ENCODE measurements at regions not wholly inside any gene's neighbourhood (a gene's known extent, or its start where the extent isn't known, plus 50 kb on each side); places are given as distances from the start of the nearest gene placed in this dataset.
"Not testable (repeated sequence)": the region's sequence is repeated elsewhere in the genome, so short reads cannot be mapped to it uniquely, and the experiment has no call there.

DNA sequence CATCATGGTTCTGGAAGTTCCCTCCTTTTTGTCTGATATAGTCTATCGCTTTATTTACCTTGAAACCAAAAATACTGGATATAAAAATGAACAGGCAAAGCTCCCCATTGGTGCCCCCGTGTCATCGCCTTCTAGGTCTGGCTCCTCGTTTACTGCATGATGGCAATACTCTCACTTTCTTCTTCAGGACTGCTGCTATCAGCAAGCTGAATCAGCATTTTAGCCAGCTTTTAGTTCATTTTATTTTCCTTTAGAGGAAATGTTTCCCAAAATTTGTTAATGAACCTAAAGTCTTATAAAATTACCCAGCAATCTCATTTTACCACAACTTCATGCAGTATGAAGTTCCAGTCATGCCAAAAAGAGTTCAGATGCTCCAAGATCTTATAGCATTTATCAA, 80.5 kb downstream of the ZIC3 start:
- in situ Hi-C loops (cut with HindIII; ENCODE audit: low sequenced_read_pairs): no loop called here
- no peak for DNase-seq (ENCODE audit: low spot score)

DNA sequence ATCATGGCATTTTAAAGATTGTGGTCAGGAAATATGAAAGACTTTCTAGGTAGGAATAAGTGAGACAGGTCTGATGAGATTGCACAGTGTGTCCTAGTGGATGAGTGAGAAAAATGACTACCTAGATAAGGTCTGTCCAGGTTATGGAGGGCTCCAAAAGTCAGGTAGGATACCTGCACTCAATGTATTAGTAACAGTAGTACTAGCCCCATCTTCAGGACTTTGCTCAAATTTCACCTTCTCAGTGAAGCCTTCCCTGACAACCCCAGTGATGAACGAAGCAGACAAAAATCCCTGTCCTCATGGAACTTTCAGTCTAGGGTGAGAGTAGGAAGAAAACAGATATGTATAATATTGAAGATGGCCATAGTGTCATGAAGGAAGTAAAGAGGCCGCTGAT, 85.7 kb downstream of the ZIC3 start:
- DNase-seq (ENCODE audit: low spot score): no peak
- in situ Hi-C loops (cut with HindIII; ENCODE audit: low sequenced_read_pairs): no loop called here

DNA sequence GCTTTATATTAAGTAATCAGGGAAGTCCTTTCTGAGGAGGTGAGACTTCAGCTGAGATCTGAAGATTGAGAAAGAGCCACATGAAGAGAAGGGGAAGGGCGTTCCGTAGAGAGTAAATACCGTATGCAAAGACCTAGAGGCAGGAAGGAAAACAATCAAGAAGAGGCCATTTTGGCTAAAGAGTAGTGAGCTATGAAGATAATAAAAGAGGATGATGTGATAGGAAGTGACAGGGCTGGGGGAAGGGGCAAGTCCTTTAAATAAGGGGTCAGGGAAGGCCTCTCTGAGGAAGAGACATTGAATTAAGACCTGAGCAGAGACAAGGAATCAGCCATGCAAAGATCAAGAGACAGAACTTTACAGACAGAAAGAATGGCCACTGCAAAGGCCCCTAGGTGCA, 86.2 kb downstream of the ZIC3 start:
- in situ Hi-C loops (cut with HindIII; ENCODE audit: low sequenced_read_pairs): no loop called here
- DNase-seq (ENCODE audit: low spot score): no peak

DNA sequence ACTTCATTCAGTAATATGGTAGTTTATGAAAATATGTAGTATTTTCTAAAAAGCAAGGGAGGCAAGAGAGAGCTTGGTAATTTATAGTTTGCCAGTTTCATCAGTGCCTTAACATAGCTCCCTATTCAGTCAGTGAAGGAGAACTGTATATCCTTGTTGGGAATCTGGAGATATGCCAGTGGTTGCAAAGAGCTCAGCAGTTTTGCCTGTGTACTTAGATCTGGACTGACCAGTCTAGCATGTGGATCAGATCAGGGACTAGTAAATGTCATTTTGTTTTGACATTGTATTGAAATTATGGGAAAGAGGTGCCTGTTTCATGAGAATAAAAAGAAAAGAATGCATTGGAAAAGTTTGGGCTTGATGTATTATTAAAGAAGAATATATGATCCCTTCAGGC, 88.6 kb downstream of the ZIC3 start:
- DNase-seq (ENCODE audit: low spot score): peak; percentile 0
- in situ Hi-C loops (cut with HindIII; ENCODE audit: low sequenced_read_pairs): no loop called here

DNA sequence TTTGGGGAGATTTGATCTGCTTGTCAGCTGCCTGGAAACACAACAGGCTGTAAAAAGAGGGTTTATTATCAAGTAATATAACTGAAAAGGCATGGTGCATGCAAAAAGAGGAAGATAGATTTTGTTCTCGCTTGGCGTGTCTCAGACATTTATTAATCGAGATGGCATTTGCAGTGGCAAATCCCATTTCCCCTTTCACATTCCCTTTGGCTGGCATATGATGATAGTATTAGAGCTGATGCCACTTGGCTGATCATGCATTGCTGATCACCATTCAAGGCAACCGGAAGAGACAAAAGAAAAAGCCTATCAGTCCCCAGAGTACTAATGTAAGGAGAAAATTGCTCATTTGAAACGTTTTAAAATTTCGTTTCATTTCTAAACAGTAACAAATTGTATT, 101.8 kb downstream of the ZIC3 start:
- in situ Hi-C loops (cut with HindIII; ENCODE audit: low sequenced_read_pairs): no loop called here
- no peak for DNase-seq (ENCODE audit: low spot score)

DNA sequence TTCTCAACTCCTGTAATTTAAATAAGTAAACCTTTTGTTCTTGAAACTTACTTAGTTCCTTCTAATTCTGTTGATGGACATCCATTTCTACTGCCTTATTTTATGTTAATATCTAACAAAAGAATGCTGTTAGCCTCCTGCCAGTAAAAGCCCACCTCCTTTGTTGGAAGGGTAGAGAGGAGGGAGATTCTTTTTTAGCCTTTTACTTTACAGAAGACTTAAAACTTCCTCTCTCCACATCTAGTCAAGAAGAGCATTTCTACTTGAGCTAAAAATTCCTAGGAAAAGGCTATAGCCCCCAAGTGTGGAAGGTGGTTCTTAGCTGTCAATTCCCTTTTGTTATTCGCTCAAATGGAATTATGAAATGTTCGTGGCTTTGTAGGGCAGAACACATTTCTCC, 118.7 kb downstream of the ZIC3 start:
- DNase-seq (ENCODE audit: low spot score): no peak
- in situ Hi-C loops (cut with HindIII; ENCODE audit: low sequenced_read_pairs): no loop called here

DNA sequence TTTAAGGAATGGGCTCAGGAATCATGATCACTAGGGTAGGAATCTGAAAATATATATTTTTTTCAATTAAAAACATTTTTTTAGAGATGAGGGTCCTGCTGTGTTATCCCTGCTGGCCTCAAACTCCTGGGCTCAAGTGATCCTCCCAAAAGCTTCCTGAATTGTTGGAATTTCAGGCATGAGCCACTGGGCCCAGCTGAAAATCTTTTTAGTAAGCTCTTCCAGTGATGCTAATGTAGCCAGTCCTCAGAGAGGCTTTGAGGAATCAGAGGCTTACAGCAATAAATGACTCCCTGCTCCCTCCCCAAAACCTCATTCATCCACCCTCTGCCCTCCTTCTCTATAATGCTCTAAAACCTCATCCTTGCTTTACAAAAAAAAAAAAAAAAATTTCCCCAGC, 129.5 kb downstream of the ZIC3 start:
- no peak for DNase-seq (ENCODE audit: low spot score)
- in situ Hi-C loops (cut with HindIII; ENCODE audit: low sequenced_read_pairs): no loop called here

DNA sequence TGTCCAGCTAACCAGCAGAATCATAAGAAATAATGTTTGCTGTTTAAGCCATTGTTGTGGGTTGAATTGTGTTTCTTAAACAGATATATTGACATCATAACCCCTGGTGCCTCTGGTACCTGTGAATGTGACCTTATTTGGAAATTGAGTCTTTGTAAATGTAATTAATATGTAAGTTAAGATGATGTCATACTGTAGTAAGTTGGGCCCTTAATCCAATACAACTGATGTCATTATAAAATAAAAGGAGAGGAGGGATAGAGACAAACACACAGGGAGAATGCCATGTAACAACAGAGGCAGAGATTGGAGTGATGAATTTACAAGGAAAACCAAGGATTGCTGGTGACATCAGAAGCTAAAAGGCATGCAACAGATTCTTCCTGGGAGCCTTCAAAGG, 141.4 kb downstream of the ZIC3 start:
- in situ Hi-C loops (cut with HindIII; ENCODE audit: low sequenced_read_pairs): no loop called here
- no peak for DNase-seq (ENCODE audit: low spot score)

DNA sequence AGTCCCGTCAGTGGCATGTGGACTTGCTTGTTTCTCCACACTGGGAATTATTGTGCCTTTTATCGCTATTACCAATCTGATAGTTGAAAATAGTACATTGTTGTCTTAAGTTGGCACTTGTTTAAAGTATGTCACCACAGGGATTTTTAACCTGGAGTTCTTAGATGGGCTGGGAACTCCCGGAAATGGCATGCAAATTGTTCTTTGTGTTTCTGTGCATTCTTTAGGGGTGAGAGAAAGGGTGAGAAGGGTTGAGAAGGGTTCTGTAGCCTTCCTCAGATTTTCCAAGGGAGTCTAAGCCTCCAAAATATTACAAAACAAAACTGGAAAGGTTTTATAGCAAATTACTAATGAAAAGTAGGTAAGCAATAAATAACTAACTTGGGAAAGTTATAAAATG, 176.9 kb downstream of the ZIC3 start:
- in situ Hi-C loops (cut with HindIII; ENCODE audit: low sequenced_read_pairs): no loop called here
- no peak for DNase-seq (ENCODE audit: low spot score)

DNA sequence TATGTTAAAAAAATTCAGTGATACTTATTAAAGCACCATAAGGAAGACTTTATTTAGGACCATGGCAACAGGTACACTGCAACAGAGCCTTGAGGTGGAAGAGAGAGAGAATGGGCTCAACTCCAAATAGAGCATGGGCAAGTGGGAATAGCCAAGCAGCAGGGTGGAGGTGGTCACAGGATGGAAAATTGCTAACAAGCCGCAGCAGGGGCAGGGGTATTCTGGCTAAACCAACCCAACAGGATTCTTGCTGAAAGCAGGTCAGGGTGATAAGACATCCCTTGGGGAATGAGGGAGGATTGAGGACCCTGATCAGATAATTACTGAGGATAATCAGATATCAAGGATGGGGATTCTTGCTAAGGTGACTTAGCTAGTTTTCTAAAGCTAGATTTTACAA, 177.5 kb downstream of the ZIC3 start:
- no peak for DNase-seq (ENCODE audit: low spot score)
- in situ Hi-C loops (cut with HindIII; ENCODE audit: low sequenced_read_pairs): no loop called here

DNA sequence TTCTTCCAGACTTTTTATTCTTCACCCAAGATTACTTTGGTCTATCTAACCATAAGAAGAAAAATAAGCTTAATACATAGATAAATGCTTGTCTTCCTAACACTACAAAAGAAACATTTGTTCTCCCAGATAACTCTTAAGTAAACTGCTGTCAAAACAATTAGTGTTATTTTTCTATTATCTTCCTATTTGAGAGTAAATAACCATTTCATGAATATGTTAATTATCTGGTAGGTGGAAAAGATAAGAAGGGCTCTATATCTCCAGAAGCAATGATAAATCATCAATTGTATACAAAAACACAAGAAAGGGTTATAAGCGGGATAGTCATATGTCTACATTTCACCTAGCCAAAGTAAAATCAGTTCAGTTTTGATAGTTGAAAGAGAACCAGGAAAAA, 180.4 kb downstream of the ZIC3 start:
- no peak for DNase-seq (ENCODE audit: low spot score)
- in situ Hi-C loops (cut with HindIII; ENCODE audit: low sequenced_read_pairs): no loop called here

DNA sequence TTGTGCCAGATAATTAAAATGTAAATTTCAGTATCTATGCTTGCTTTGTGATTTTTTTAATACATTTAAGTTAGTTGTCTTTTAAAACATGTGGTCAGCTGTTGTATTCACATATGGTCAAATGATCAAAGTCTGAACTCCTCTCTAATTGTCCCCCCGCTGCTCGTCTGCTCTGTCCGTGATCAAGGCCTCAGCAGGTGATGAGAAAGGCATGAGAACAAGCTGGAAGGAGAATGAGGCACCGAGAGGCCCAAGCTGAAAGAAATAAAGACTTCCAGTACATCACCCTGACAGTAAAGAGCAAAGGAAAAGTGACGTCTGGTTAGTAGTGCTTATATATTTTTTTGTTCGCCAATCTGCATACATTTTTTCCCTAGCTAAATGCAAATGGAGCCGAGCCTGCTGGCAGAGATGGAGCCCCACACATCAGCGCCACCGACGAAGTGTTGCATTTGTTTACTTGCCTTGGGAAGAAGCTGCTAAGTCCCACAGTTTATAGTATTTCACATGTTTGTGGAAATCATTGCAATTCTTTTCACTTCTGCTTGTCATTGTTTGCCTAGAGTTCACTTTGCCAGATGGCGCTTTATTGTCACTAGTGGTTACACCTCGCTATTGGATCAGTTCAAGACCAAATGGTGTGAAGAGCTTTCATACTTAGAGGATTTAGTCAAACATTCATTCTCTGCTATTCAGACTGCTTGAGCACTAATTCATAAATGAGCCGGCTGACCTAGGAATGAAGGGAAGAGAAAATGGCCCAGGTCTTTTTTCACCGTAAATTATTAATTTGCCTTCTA, 181.5 kb downstream of the ZIC3 start:
- no peak for DNase-seq (ENCODE audit: low spot score)
- in situ Hi-C loops (cut with HindIII; ENCODE audit: low sequenced_read_pairs): no loop called here

DNA sequence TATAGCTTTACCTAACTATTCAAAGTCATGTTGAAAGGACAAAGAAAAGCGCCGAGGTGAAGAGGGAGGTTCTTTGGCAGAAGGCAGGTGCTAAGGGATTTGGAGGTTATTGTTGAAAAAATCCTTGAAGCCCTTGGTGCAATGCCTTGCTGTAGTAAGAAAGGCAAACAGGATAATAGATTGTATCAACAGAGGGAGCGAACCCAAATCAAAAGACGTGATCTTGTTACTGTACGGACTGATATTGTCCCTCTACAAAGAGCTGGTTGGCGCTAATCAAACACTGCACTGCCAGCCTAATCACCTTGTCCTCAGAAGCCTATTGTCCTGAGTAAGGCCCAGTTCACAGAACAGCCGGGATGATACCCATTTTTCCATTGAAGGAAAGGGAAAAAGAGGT, 182.9 kb downstream of the ZIC3 start:
- DNase-seq (ENCODE audit: low spot score): no peak
- in situ Hi-C loops (cut with HindIII; ENCODE audit: low sequenced_read_pairs): no loop called here

DNA sequence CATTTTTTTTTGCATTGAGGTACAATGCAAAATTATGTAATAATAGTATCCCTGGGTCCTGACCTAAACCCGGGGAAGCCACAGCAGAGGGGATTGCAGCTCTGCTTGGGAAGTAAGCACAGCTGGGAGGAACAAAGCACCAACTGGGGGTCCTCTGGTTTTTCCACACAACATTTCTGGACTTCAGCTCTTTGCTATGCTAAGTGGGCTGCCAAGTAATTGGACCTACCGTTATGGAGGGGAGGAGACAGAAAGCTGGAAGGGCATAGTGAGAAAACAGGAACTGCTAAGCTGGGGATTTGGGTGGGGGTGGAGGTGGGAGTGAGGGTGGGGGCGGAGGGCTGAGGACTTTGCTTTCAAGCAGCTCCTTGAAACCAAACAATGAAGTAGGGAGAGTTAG, 183.3 kb downstream of the ZIC3 start:
- in situ Hi-C loops (cut with HindIII; ENCODE audit: low sequenced_read_pairs): no loop called here
- DNase-seq (ENCODE audit: low spot score): no peak

DNA sequence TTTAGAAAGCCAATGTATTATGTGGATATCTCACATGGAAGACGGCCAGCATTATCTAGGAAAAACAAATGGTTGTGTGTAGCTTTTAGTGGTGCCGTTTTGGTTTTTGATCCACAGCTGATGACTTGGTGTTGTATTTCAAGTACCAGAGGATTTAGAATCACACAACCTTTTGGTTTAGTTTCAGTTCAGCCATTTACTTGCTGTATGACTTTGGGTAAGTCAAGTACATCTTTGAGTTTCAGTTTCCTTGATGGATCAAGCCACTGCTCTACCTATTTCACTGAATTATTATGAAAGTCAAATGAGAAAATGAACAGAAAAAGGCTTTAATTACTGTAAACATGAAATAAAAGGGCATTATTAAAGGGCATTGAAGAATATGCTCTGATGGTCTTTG, 205.6 kb downstream of the ZIC3 start:
- in situ Hi-C loops (cut with HindIII; ENCODE audit: low sequenced_read_pairs): no loop called here
- DNase-seq (ENCODE audit: low spot score): no peak

DNA sequence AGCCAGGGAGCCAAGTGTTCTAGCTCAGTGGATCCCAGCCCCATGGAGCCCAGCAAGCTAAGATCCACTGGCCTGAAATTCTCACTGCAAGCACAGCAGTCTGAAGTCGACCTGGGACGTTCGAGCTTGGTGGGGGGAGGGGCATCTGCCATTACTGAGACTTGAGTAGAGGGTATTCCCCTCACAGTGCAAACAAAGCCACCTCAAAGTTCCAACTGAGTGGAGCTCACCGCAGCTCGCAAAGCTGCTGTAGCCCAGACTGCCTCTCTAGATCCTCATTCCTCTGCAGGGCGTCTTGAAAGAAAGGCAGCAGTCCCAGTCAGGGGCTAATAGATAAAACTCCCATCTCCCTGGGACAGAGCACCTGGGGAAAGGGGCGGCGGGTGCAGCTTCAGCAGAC, 226.3 kb downstream of the ZIC3 start:
- no peak for DNase-seq (ENCODE audit: low spot score)
- in situ Hi-C loops (cut with HindIII; ENCODE audit: low sequenced_read_pairs): no loop called here

DNA sequence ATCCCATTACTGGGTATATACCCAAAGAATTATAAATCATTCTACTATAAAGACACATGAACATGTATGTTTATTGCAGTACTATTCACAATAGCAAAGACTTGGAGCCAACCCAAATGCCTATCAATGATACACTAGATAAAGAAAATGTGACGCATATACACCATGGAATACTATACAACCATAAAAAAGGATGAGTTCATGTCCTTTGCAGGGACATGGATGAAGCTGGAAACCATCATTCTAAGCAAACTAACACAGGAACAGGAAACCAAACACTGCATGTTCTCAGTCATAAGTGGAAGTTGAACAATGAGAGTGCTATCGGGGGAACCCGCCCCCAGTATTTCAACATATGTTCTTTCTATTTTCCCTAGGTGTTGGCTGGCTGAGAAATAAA, 232.0 kb downstream of the ZIC3 start:
- DNase-seq (ENCODE audit: low spot score); in situ Hi-C loops (cut with HindIII; ENCODE audit: low sequenced_read_pairs): not testable (repeated sequence)

DNA sequence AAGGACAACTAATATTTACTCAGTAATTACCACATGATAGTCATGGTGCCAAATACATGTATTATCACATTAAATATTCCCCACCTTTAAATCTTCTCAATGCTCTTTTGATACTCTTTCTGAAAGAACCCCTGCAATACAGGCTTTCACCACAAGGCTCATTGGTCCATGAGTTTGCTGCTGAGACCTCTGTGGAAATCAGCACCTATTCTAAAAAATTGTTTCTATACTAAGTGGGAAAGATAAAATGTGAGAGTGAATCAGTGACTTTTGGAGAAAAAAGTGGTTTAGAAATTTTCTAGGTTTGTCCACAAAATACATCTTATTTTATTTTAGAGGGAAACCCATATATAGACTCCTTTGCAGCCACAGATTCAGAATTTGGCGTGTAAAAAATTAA, 257.3 kb downstream of the ZIC3 start:
- in situ Hi-C loops (cut with HindIII; ENCODE audit: low sequenced_read_pairs): no loop called here
- DNase-seq (ENCODE audit: low spot score): no peak

DNA sequence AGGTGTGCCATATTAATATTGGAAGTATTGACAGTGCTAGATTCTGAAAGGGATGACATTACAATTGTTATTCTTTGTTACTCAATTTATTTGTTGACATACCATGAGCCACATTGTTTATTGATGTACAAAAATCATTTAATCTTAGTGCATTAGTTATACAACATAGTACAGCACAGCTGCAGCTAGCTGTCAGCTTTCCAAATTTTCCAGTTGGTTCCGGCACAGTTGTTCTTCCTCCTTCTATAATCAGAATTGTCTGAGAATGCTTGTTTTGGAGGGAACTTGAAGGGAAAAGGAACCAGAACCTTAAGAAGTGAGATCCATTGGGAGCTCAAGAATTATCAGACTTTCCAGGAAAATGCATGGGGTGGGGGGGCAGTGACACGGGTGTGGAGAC, 281.4 kb downstream of the ZIC3 start:
- DNase-seq (ENCODE audit: low spot score): no peak
- in situ Hi-C loops (cut with HindIII; ENCODE audit: low sequenced_read_pairs): no loop called here

DNA sequence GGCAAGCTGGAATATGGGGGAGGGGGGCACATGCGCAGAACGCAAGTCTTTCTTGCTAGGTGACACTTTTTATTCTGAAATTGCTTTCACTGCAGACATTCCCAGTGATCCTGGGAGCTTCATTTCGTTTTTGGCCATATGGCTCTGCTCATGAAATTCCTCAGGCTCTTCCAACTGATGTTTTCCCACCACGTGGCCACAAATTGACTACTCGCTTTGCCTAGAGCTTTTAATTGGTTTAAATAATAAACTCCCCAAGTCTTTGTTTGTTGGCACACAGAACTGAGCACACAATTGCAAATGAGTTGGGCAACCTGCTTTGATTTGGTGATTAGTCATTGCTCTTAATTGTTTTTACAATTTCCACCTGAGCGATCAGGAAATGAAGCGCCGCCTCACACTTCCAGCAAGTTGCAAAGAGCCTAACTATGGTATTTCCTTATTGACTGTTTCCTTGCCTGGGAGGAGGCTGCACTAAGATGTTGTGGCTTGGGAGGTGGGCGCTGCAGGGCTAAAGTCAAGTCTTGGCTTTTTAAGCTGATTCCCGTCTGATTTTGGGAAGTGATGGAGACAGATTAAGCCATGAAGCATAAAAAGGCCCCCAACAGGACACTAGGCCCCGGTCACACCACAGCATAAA, 282.5 kb downstream of the ZIC3 start:
- in situ Hi-C loops (cut with HindIII; ENCODE audit: low sequenced_read_pairs): no loop called here
- DNase-seq (ENCODE audit: low spot score): no peak

DNA sequence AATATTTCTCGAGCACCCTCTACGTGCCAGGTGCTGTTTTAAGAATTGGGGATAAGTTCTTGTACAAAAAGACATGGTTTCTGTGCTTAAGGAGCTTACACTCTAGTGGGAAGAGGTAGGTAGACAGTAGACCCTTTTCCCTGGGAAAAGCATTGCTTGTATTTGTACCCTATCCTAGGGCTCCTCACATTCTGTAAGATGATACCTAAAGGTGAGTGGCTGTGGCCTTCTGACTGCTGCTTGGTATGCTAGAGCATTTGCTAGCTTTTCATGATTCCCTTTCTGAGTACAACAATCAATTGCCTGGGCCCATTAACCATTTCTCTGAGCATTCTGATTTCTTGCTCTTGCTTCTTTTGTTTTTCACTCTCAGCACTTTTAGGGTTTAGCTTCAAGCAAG, 286.6 kb downstream of the ZIC3 start:
- DNase-seq (ENCODE audit: low spot score): no peak
- in situ Hi-C loops (cut with HindIII; ENCODE audit: low sequenced_read_pairs): no loop called here
